ENCODE measurements at regions not wholly inside any gene's neighbourhood (a gene's known extent, or its start where the extent isn't known, plus 50 kb on each side); places are given as distances from the start of the nearest gene placed in this dataset.

DNA sequence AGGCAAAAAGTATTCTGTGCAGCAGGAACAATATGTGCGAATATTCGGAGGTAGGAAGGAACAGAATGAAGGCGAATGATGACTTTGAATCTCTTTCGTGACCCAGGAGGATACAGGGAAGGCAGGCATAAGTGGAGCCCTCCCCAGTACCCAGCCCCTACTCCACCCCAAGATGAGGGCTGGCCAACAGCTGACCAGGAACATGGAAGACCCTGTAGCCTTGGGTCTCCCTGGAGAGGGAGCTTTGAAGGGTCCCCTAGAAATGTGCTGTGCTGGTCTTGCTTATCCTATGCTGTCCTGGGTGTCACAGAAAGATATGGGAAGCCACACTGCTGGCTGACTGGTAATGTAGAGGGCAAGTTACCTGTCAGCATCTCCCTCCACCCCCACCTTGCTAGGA is 113.7 kb upstream of the NCAM1 start:
- Histone ChIP-seq H4K20me1 (ENCODE audit: insufficient read depth, low read length) (no peaks in the 10 kb centered on the region), H3K4me2 (ENCODE audit: low read depth, low read length) (no peak overlapping the region), H3K14ac (replicated peaks; ENCODE audit: low read depth, low read length) (no peak overlapping the region), H2BK5ac (ENCODE audit: low read depth, low read length, poor library complexity, severe bottlenecking) (no peak overlapping the region), H3K4me3 (ENCODE audit: insufficient read depth, low read depth, low read length) (no peak overlapping the region), H3K27me3 (ENCODE audit: control insufficient read depth, insufficient read depth, low read length) (no peaks in the 10 kb centered on the region), H2AFZ (replicated peaks; ENCODE audit: low read length, poor library complexity) (no peak overlapping the region), H3K23ac (ENCODE audit: low read depth, low read length) (no peak overlapping the region), H2AK9ac (replicated peaks; ENCODE audit: low read depth, low read length, poor library complexity) (no peak overlapping the region), H2BK120ac (ENCODE audit: low read depth, low read length) (no peak overlapping the region), H2BK15ac (ENCODE audit: low read depth, low read length) (no peak overlapping the region), H3K9ac (ENCODE audit: low read depth, low read length) (no peak overlapping the region), H3K79me1 (ENCODE audit: low read depth in 1 of 2, low read length in 2 of 2) (no peaks in the 10 kb centered on the region), H2BK20ac (ENCODE audit: low read depth, low read length) (no peak overlapping the region), H3K9me3 (ENCODE audit: control insufficient read depth, insufficient read depth, low read length) (0 out of 2 replicates have a peak, but pooled peaks cover 2% of the 10 kb centered on the region), H3K56ac (ENCODE audit: extremely low read depth, insufficient read depth, low read length) (no peak overlapping the region), H3K4me1 (ENCODE audit: control insufficient read depth, insufficient read depth, low read length) (no peaks in the 10 kb centered on the region), H3K27ac (ENCODE audit: insufficient read depth, low read length) (no peak overlapping the region), H3K18ac (ENCODE audit: low read depth, low read length) (no peak overlapping the region), H2AK5ac (ENCODE audit: low read depth, low read length) (no peak overlapping the region), H3K36me3 (ENCODE audit: control insufficient read depth, insufficient read depth, low read length) (no peaks in the 10 kb centered on the region), H3K4ac (ENCODE audit: low read depth, low read length) (no peak overlapping the region), H4K91ac (ENCODE audit: insufficient read depth, low read depth, low read length) (no peak overlapping the region), H4K8ac (ENCODE audit: low read depth in 2 of 2, low read length in 2 of 2) (no peak overlapping the region), H3K9me1 (ENCODE audit: insufficient read depth, low read length) (no peaks in the 10 kb centered on the region), H4K5ac (ENCODE audit: low read depth, low read length) (no peak overlapping the region)
- in situ Hi-C loops (cut with MboI; ENCODE audit: low sequenced_read_pairs) = no loop called here
- TF ChIP-seq MAFK (IDR thresholded peaks at IDR 0.05; ENCODE audit: low read depth, low read length) (no peak), RAD21 (IDR thresholded peaks at IDR 0.05; ENCODE audit: low read length) (no peak), RFX5 (IDR thresholded peaks at IDR 0.05; ENCODE audit: low read depth, low read length) (no peak), POLR2A (IDR thresholded peaks at IDR 0.05; ENCODE audit: low read depth, low read length) (no peak), CHD1 (IDR thresholded peaks at IDR 0.05; ENCODE audit: low read depth, low read length) (no peak), NFE2L2 (IDR thresholded peaks at IDR 0.05; ENCODE audit: low read depth, low read length) (no peak)
- TF ChIP-seq, protein P1, sequence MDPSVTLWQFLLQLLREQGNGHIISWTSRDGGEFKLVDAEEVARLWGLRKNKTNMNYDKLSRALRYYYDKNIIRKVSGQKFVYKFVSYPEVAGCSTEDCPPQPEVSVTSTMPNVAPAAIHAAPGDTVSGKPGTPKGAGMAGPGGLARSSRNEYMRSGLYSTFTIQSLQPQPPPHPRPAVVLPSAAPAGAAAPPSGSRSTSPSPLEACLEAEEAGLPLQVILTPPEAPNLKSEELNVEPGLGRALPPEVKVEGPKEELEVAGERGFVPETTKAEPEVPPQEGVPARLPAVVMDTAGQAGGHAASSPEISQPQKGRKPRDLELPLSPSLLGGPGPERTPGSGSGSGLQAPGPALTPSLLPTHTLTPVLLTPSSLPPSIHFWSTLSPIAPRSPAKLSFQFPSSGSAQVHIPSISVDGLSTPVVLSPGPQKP (IDR thresholded peaks at IDR 0.05; ENCODE audit: borderline replicate concordance, low read depth, low read length) = no peak
- BruUV-seq (replicated peaks) = no TSS peak
- no peak for ATAC-seq (ENCODE audit: low read depth)
- intact Hi-C loops (cut with micrococcal nuclease) = no loop called here
- 60% methylated on average over 2 of the region's 4 CpGs; no CpG with 5 or more reads in 1 of the 2 experiments for WGBS, 2 experiments (ENCODE audit: extremely low coverage in 2 of 2, insufficient read length in 1 of 2)
- DNase-seq = no peak
- dilution Hi-C loops (cut with HindIII; ENCODE audit: low sequenced_read_pairs, unreplicated experiment) = no loop called here
- POLR2A ChIA-PET (ENCODE audit: unreplicated experiment) = no interaction called here
- CTCF ChIA-PET = no interaction called here
